H9 (cell line): ENCODE measurements at regions not wholly inside any gene's neighbourhood (a gene's known extent, or its start where the extent isn't known, plus 50 kb on each side); places are given as distances from the start of the nearest gene placed in this dataset.

Experiments
- DNase-seq: peaks from one replicate; pipeline ENCODE4 v3.0.0-alpha.2; 2017
- H2AFZ ChIP-seq: one replicate; pipeline ENCODE4 v1.6.1; 2013; ENCODE audit warnings: mild to moderate bottlenecking, low read length, control low read depth, moderate library complexity
- H2AK5ac ChIP-seq: 2 replicates; pipeline ENCODE4 v1.6.1; 2013; ENCODE audit warnings: low read length, control low read depth, mixed read lengths; ENCODE audit not compliant: insufficient read length
- H2BK120ac ChIP-seq: one replicate; pipeline ENCODE4 v1.6.1; 2013; ENCODE audit warnings: low read depth, mild to moderate bottlenecking, low read length, control low read depth, inconsistent platforms; ENCODE audit not compliant: poor library complexity, severe bottlenecking
- H2BK12ac ChIP-seq: 2 replicates; pipeline ENCODE4 v1.6.1; 2013; ENCODE audit warnings: low read length, control low read depth, mixed read lengths, low read depth; ENCODE audit not compliant: insufficient read length
- H2BK15ac ChIP-seq: 2 replicates; pipeline ENCODE4 v1.6.1; 2013; ENCODE audit warnings: low read depth, low read length, control low read depth
- H2BK20ac ChIP-seq: one replicate; pipeline ENCODE4 v1.6.1; 2013; ENCODE audit warnings: low read depth, mild to moderate bottlenecking, low read length, control low read depth, inconsistent platforms; ENCODE audit not compliant: poor library complexity, severe bottlenecking
- H2BK5ac ChIP-seq: 2 replicates; pipeline ENCODE4 v1.6.1; 2013; ENCODE audit warnings: low read length, control low read depth, mixed read lengths; ENCODE audit not compliant: insufficient read length
- H3K14ac ChIP-seq: 2 replicates; pipeline ENCODE4 v1.6.1; 2013; ENCODE audit warnings: low read length, control low read depth; ENCODE audit not compliant: insufficient read depth
- H3K18ac ChIP-seq: 2 replicates; pipeline ENCODE4 v1.6.1; 2013; ENCODE audit warnings: low read depth, mild to moderate bottlenecking, mixed read lengths, low read length, control low read depth; ENCODE audit not compliant: insufficient read length
- H3K23ac ChIP-seq: 2 replicates; pipeline ENCODE4 v1.6.1; 2013; ENCODE audit warnings: low read length, control low read depth, mixed read lengths, low read depth; ENCODE audit not compliant: insufficient read length
- H3K23me2 ChIP-seq: 2 replicates; pipeline ENCODE4 v1.6.1; 2013; ENCODE audit warnings: low read depth, mild to moderate bottlenecking, mixed read lengths, low read length, control low read depth; ENCODE audit not compliant: insufficient read length, poor library complexity, severe bottlenecking
- H3K27ac ChIP-seq: 2 replicates; pipeline ENCODE4 v1.5.1; 2013; ENCODE audit warnings: low read length, control low read depth, mixed read lengths, low read depth; ENCODE audit not compliant: insufficient read length
- H3K27me3 ChIP-seq: 2 replicates; pipeline ENCODE4 v1.6.1; 2013; ENCODE audit warnings: low read length, control low read depth, inconsistent platforms; ENCODE audit not compliant: insufficient read depth
- H3K4ac ChIP-seq: 2 replicates; pipeline ENCODE4 v1.6.1; 2013; ENCODE audit warnings: low read depth, mild to moderate bottlenecking, control low read depth, inconsistent platforms, low read length, moderate library complexity
- H3K4me1 ChIP-seq: 2 replicates; pipeline ENCODE4 v1.6.1; 2013; ENCODE audit warnings: low read length, control low read depth, inconsistent platforms; ENCODE audit not compliant: insufficient read depth
- H3K4me2 ChIP-seq: 2 replicates; pipeline ENCODE4 v1.6.1; 2013; ENCODE audit warnings: low read length, control low read depth, mixed read lengths; ENCODE audit not compliant: insufficient read length, insufficient read depth
- H3K56ac ChIP-seq: 2 replicates; pipeline ENCODE4 v1.6.1; 2013; ENCODE audit warnings: low read depth, mild to moderate bottlenecking, mixed read lengths, low read length, control low read depth; ENCODE audit not compliant: insufficient read length
- H3K79me1 ChIP-seq: 2 replicates; pipeline ENCODE4 v1.6.1; 2013; ENCODE audit warnings: low read depth, mild to moderate bottlenecking, moderate library complexity, low read length, control low read depth, inconsistent platforms; ENCODE audit not compliant: insufficient read depth, poor library complexity, severe bottlenecking
- H3K79me2 ChIP-seq: 2 replicates; pipeline ENCODE4 v1.6.1; 2013; ENCODE audit warnings: low read length, control low read depth, inconsistent platforms; ENCODE audit not compliant: insufficient read depth
- H3K9ac ChIP-seq: 2 replicates; pipeline ENCODE4 v1.6.1; 2013; ENCODE audit warnings: low read length, control low read depth, mixed read lengths; ENCODE audit not compliant: insufficient read length; ENCODE audit errors: extremely low read depth
- H3K9me3 ChIP-seq: one replicate; pipeline ENCODE4 v1.6.1; 2013; ENCODE audit warnings: low read depth, low read length, inconsistent platforms; ENCODE audit not compliant: control insufficient read depth
- H3T11ph ChIP-seq: one replicate; pipeline ENCODE4 v1.6.1; 2013; ENCODE audit warnings: mild to moderate bottlenecking, low read length, control low read depth, inconsistent platforms
- H4K20me1 ChIP-seq: one replicate; pipeline ENCODE4 v1.6.1; 2013; ENCODE audit not compliant: control insufficient read depth, insufficient read length, insufficient read depth
- H4K5ac ChIP-seq: 2 replicates; pipeline ENCODE4 v1.6.1; 2013; ENCODE audit warnings: low read depth, mild to moderate bottlenecking, mixed read lengths, low read length, control low read depth; ENCODE audit not compliant: insufficient read length
- H4K8ac ChIP-seq: replicated peaks from 2 replicates; pipeline ENCODE4 v1.6.1; 2013; ENCODE audit warnings: low read length, control low read depth, mixed read lengths, low read depth; ENCODE audit not compliant: insufficient read length
- H4K91ac ChIP-seq: 2 replicates; pipeline ENCODE4 v1.6.1; 2013; ENCODE audit warnings: low read depth, mild to moderate bottlenecking, moderate library complexity, mixed read lengths, low read length, control low read depth; ENCODE audit not compliant: insufficient read length
- H3K27ac Mint-ChIP-seq, 3 experiments: 2 replicates in 2 of 3; 3 replicates in 1 of 3; pipeline ENCODE4 v1.8.0; 2020 to 2021; ENCODE audit warnings: mixed read lengths in 3 of 3, mild to moderate bottlenecking in 1 of 3, moderate library complexity in 1 of 3
- H3K27me3 Mint-ChIP-seq: 2 replicates; pipeline ENCODE4 v1.8.0; 2021; ENCODE audit warnings: low read depth, mild to moderate bottlenecking, moderate library complexity, mixed read lengths
- H3K36me3 Mint-ChIP-seq, 3 experiments: 2 replicates in 2 of 3; 3 replicates in 1 of 3; pipeline ENCODE4 v1.8.0; 2020 to 2021; ENCODE audit warnings: low read depth in 3 of 3, mixed read lengths in 3 of 3; ENCODE audit not compliant: insufficient read depth in 1 of 3
- H3K4me1 Mint-ChIP-seq, 2 experiments: 2 replicates each; pipeline ENCODE4 v1.8.0; 2020; ENCODE audit warnings: mixed read lengths in 2 of 2
- H3K4me3 Mint-ChIP-seq, 2 experiments: 2 replicates in 1 of 2; 3 replicates in 1 of 2; pipeline ENCODE4 v1.8.0; 2020 to 2021; ENCODE audit warnings: mild to moderate bottlenecking in 2 of 2, mixed read lengths in 2 of 2, moderate library complexity in 1 of 2
- H3K9me3 Mint-ChIP-seq, 2 experiments: 2 replicates in 1 of 2; 3 replicates in 1 of 2; pipeline ENCODE4 v1.8.0; 2020; ENCODE audit warnings: mild to moderate bottlenecking in 2 of 2, mixed read lengths in 2 of 2, moderate library complexity in 1 of 2
- WGBS: extraction: QIAGEN DNeasy Blood & Tissue Kit; methylation state at CpG from one replicate; pipeline ENCODE4 v1.1.7; 2013; ENCODE audit warnings: missing lambda C conversion rate, low lambda C conversion rate, mixed read lengths; ENCODE audit not compliant: insufficient read length; ENCODE audit errors: extremely low coverage; 5-methylcytosine and 5-hydroxymethylcytosine counted together
- TF ChIP-seq, protein P1 (sequence below): fragments of 200-600 bp; sonication (generic); conservative IDR thresholded peaks from 3 replicates; pipeline ENCODE4 v1.8.0; 2021; ENCODE audit warnings: antibody characterized with exemption, mild to moderate bottlenecking

DNA sequence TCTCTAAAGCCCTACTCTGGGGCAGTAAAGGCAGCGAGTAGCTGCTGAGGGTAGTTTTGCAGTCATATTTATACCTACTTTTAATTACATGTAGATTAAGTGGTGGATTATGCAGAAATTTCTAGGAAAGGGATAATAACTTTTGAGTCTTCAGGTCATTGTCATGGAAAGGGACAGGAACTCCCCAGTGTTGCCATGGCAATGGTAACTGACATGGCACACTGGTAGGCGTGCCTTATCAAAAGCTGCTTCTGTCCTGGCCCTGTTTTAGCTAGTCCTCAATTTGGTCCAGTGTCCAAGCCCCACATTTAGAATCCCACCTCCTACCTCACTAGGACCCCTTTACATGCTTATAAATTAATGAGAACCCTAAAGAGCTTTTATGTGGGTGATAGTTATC is 303.1 kb downstream of the VRK1 start:
- Mint-ChIP-seq H3K4me1 (peaks cover 11% of the 10 kb centered on the region in 2 experiments; a peak in 3 of 4 replicates), H3K27ac (no peak overlapping the region), H3K27me3 (no peaks in the 10 kb centered on the region), H3K4me3 (no peak overlapping the region), H3K36me3 (no peaks in the 10 kb centered on the region; a peak in 1 of 7 replicates), H3K9me3 (no peaks in the 10 kb centered on the region)
- Histone ChIP-seq H3K18ac (no peak overlapping the region), H3K27ac (no peak overlapping the region), H3T11ph (no peak overlapping the region), H2BK15ac (no peak overlapping the region), H3K9ac (no peak overlapping the region), H2BK12ac (no peak overlapping the region), H3K14ac (no peak overlapping the region), H3K4me1 (peaks cover 2% of the 10 kb centered on the region; the same call in 1 of the 2 replicates), H2AFZ (no peak overlapping the region), H2BK20ac (no peak overlapping the region), H2BK120ac (no peak overlapping the region), H3K23me2 (no peaks in the 10 kb centered on the region), H3K27me3 (no peaks in the 10 kb centered on the region), H3K4me2 (no peak overlapping the region), H3K56ac (no peak overlapping the region), H3K79me1 (no peaks in the 10 kb centered on the region), H4K20me1 (no peaks in the 10 kb centered on the region), H4K91ac (no peak overlapping the region), H3K23ac (no peak overlapping the region), H2AK5ac (no peak overlapping the region), H3K79me2 (no peaks in the 10 kb centered on the region), H3K4ac (no peak overlapping the region), H2BK5ac (no peak overlapping the region), H4K5ac (no peak overlapping the region), H4K8ac (no peak overlapping the region), H3K9me3 (no peaks in the 10 kb centered on the region)
- DNase-seq = no peak
- WGBS = no CpG with 5 or more reads among the region's 2 CpGs
- TF ChIP-seq, protein P1, sequence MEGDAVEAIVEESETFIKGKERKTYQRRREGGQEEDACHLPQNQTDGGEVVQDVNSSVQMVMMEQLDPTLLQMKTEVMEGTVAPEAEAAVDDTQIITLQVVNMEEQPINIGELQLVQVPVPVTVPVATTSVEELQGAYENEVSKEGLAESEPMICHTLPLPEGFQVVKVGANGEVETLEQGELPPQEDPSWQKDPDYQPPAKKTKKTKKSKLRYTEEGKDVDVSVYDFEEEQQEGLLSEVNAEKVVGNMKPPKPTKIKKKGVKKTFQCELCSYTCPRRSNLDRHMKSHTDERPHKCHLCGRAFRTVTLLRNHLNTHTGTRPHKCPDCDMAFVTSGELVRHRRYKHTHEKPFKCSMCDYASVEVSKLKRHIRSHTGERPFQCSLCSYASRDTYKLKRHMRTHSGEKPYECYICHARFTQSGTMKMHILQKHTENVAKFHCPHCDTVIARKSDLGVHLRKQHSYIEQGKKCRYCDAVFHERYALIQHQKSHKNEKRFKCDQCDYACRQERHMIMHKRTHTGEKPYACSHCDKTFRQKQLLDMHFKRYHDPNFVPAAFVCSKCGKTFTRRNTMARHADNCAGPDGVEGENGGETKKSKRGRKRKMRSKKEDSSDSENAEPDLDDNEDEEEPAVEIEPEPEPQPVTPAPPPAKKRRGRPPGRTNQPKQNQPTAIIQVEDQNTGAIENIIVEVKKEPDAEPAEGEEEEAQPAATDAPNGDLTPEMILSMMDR = no peak
